Activated naive CD4-positive, alpha-beta T cell treated with Interleukin-2 at 50 U/mL for 16 hours (primary cell): ENCODE measurements at regions not wholly inside any gene's neighbourhood (a gene's known extent, or its start where the extent isn't known, plus 50 kb on each side); places are given as distances from the start of the nearest gene placed in this dataset.
"Not testable (repeated sequence)": the region's sequence is repeated elsewhere in the genome, so short reads cannot be mapped to it uniquely, and the experiment has no call there.

Experiments used
- DNase-seq: peaks from one replicate; pipeline ENCODE4 v3.0.0-alpha.2; 2020

DNA sequence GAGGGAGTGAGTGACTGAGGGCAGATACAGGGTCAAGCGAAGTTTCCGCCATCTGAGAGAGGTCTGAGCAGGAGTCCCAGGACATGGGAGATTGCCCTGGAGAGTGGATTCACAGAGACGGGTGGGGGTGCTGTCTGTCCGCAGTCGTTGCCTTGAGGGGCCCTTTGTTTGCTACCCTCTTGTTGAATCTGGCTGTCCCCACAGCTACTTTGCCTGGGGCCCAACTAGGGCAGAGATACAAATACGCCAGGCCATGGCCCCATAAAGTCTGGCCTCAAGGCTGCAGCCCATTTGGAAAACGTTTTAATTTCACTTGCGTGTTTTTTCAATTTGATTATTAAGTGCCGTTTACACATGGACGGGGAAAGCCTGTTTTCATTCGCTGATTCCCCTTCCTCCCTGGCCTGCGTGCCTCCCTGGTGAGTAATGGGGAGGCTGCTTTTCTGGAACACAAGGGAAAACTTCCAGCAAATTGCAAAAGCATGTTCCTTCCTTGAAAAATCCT lies 134.4 kb downstream of the SMIM20 start:
- DNase-seq = no peak

DNA sequence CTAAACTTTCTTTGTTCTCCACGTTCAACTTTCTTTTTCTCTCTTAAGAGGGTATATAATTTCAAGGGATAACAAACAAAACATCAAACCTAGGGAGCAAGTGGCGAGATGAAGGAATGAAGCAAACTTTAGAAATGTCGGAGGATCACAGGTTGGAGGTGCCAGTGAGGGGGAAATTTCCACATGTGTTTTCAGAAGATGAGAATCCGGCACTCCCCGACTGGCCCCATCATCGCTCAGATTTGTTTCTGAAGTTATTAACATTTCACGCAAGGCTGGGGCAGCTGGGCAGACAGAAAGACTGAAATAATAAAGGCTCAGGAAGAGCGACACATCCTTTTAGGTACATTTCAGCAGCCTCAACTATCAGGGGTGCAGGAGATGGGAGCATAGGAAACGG lies 134.9 kb downstream of the SMIM20 start:
- no peak for DNase-seq

DNA sequence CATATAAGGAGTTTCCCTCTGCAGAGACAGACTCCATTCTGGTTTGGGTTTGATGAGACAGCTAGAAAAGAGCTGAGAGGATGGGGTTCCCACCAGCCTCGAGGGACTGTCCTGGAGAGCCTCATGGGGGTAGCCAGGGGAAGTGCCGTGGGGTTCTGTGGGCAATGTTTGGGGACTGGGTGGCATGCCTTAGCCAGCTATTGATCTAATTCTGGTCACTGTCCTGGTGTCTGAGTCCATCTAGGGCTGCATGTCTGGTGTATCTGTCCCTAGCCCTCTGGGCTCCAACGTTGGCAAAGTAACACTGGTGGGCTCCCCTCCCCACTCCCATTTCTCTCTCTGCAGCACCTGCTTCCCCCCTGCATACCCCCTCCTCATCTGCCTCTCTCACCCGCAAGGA lies 135.4 kb downstream of the SMIM20 start:
- no peak for DNase-seq

DNA sequence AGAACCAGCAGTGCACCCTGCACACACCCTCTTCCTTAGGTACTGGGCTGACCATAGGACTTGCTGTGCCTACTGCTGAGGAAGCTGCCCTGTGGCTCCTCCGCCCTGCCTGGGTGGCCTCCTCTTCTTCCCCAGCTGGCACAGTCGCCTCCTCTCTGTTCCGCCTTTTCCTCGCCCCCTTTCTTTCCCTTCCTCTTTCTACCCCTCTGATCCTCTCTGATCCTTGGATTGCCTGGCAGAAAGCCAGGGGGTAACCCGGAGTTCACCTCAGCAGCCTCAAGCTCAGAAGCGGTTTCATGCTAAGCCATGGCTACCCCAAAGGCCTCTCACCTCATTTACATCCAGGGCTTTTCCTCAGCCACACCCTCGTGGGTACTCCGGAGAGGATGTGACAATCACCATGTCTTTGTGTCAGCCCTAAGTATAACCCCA lies 136.2 kb downstream of the SMIM20 start:
- no peak for DNase-seq

DNA sequence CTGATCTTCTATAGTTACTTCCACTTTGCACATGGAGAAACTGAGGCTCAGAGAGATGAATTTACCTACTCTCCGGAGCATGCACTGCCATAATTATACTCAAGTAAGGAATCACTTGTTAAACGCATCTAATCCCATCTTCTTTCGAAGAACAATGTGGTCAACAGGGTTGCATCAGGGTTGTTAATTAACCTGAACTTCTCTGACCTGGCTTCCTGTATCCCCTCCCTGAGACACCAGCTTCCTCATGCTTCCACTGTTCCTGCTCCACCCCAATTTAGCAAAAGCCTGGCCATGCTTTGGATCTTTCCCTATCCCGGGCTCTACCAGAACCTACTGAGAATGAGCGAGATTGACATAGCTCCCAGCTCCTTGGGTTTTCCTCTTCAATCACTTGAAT lies 136.7 kb downstream of the SMIM20 start:
- no peak for DNase-seq

DNA sequence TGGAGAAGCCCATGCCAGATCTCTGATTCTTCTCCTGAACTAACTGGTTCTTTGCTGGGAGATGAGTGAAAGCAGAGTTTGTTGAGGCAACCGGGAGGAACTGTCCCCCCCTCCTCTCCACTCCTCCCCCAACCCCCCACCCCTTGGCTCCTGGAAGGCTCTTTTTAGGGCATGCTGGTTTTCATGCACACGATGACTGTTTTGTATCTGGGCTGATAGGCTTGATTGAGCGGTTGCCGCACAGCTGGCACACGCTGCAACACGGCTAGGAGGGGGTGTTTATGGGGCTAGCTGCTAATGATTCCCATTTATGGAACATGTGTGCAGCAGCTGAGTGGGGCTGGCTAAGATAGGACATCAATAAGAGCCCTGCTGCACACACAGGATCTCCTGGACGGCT lies 137.2 kb downstream of the SMIM20 start:
- no peak for DNase-seq

DNA sequence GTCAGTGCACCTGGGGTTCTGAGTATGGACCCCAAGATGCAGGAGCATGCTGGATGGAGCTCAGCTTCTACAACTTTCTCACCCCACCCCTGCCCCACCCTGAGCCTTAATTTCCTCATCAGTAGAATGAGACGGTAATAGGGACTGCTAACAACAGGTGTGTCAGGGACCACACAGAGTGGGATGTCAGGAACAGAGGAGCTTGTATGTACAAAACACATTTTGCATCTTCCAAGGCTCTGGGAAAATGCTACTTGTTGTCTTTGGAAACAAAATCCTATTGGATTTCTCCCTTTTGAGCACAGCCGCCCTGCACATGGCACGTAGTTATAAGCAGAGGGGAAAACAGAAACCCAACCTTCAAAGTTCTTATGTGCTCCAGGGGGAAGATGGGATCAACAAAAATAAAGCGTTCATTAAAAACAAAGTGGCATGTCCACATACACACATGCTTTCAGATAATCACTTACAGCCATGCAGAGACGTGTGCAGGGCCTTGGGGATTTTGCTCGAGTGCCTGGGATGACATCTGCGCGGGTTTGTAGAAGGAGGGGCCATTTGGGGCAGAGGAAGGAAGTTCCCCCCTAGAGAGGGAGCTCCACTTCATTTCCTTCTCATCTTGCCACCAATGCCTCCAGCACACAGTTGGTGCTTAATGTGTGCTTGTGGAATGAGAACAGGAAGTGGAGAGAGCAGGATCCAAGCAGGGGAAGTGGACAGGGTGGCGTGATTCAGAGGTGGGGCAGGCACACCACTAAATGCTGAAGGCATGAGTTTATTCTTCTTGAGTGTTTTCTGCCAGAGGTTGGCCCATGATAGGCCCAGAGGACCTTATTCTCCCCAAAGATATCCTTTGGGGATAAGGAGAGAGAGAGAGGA lies 138.9 kb downstream of the SMIM20 start:
- DNase-seq = no peak

DNA sequence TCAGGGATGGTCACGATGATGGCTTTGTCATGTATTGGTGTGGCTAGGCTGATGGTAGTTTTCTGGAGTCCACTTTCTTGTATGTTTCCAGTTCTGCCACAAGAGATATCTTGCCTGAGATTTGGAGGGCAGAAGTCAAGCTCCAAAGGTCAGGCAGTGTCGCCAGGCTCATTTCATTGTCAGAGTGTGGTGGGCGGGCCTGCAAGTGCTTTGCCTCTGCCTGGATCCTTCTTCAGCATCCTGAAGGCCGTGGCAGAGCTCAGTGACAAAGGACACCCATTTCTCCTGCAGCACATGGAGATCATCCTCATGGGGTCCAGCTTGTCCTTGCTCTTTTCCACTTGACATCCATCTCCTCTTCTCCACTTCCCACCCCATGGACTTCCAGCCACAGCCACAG lies 139.7 kb downstream of the SMIM20 start:
- DNase-seq = no peak

DNA sequence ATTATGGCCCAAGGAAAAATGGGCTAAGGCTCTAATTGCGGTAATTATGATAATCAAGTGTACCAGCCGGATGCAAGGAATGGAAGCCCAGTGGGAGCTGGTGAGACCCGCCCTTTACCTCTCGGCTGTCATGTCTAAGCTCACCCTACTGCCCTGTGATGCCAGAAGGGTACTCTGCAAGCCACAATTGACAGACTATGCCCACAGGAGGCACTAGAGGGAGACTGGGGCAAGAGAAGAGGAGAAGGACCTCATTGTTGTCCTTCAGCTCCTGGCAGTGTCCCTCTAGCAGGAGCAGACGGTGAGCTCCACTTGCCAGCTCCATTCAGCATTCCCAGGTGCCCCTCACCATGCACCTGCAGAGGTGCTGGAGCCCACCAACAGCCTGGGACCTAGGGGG lies 141.8 kb downstream of the SMIM20 start:
- no peak for DNase-seq

DNA sequence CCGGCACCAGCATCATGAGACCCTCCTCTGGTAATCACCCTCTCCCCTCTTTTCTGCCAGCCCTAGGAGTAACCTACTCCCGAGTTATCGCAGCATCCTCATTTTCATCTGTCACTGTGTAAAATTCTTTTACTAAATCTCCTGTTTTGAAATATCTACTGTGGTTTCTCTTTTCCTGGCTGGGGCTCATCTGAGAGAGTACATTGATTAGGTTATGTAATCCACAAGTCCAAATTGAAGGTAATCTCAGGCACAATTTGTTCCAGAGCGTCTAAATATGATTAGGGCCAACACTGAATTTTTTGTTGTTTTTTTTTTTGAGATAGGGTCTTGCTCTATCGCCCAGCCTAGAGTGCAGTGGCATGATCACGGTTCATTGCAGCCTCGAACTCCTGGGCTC lies 142.4 kb downstream of the SMIM20 start:
- no peak for DNase-seq

DNA sequence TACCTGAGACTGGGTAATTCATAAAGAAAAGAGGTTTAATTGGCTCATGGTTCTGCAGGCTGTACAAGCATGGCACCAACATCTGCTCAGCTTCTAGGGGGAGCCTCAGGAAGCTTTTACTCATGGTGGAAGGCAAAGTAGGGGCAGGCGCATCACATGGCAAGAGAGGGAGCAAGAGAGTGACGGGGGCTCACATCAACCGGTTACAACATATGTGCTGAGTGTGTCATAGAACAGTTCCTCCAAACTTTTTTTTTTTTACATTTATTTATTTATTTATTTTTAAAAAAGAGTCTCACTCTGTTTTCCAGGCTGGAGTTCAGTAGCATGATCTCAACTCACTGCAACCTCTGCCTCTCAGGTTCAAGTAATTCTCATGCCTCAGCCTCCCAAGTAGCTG lies 143.8 kb downstream of the SMIM20 start:
- not testable (repeated sequence) for DNase-seq

DNA sequence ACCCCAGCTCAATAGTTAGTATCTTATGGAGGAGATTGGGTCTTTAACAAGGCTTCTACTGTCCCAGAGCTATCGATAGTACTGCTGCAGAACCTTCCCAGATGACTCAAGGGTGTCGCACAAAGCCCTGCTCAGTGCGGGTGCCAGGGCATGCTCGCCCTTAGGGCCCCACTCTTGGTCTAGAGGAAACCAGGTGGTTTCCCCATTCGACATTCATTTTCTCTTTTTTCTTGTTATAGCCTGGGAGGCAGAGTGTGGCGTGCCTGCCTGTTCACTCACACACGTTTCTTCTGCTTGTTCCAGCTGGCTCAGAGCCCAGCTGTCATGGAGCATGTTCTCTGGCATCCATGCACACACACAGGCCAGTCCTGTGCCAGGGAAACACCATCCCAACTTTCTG lies 144.5 kb downstream of the SMIM20 start:
- DNase-seq = peak; percentile 69

DNA sequence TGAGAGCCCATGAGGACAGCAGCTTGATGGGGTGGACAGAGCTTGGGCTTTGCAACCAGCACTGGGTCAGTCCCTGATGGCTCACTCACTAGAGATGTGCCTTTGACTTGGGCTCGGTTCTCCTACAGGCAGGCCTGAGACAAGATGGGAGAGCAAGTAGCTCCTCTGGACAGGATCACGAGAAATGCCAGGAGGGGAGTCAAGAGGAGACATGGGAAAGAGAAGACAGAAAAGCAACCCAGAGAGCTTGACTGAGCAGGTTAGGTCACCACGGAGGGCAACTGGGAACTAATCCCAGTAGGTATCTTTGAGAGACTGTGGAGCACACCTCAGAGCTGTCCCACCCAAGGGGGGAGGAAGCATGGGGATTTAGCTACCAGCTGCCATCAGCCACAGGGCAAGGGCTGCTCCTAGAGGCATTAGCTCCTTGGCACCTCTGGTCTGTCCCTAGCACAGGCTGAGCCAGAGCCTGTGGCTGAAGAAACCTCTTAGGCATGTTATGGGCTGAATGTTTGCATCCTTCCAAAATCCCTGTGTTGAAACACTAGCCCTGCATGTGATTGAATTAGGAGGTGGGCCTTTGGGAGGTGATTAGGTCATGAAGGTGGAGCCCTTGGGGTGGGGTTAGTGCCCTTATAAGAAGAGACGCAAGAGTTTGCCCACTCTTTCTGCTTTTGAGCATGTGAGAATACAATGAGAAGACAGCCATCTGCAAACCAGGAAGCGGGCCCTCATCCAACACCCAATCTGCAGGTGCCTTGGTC lies 145.6 kb downstream of the SMIM20 start:
- DNase-seq = no peak

DNA sequence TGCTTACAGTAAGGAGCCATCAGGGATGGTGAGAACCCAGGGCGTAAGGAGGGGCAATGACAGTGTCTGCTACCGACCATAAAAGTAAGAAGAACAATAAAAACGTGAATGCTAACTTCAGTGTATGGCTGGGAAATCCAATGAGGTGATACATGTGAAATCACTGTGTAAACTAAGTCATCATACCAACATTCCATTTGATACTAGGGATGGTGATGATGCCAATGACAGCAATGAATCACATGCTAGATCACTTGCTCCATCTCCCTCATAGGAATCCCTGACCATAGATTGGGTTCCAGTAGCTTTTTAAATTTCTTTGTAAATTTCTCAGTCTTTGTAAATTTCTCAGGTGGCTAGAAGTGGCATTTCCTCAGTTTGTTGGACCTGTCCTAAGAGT lies 146.3 kb downstream of the SMIM20 start:
- DNase-seq = no peak

DNA sequence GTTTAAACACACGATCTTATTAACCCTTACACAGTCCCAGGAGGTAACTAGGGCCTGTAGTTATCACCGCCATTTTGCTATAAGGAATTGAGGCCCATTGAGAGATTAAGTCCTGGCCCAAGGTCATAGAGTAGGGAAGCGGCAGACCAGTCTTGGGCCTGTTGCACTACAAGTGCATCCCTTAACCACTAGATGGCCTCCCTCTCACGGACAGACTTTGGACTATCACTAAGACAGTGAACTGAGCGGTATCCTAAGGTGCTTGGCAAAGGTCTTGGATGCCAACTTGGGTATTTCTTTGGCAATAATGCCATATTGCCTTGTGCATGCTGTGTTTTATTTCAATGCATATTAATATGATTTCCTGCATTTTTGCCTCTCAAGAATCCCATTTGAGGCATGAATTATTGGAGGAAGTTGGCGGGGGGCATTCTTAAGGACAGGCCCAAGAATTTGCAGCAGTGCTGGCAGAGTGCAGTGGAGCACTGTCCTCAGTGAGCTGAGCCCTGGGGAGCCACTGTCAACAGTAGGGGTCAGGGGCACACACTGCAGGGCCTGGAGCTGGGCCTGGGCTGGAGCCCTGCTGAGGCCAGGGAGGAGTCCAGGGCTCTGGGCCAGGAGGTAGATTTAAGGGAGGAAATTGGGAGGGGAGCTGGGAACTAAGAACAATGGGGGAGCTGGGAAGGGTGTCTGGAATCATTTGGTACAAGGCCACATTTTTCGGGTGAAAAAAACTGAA lies 147.4 kb downstream of the SMIM20 start:
- DNase-seq = peak; percentile 32

DNA sequence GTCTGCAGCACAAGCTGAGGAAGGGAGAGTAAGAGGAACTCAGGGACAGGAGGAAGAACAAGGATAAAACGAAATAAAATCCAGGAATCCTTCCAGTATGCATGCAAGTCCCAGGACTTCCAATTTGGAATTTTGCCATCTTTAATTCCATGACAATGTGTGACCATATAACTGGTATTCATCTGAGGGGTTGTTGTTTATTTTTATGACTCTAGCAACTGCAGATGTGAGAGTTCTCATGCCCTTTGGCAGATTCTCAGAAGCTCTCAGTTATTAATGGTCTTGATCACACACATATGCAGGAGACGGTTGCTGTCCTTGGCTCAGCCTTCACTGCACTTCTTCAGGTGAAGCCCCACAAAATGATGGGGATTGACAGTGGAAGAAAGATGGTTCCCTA lies 148.2 kb downstream of the SMIM20 start:
- no peak for DNase-seq

DNA sequence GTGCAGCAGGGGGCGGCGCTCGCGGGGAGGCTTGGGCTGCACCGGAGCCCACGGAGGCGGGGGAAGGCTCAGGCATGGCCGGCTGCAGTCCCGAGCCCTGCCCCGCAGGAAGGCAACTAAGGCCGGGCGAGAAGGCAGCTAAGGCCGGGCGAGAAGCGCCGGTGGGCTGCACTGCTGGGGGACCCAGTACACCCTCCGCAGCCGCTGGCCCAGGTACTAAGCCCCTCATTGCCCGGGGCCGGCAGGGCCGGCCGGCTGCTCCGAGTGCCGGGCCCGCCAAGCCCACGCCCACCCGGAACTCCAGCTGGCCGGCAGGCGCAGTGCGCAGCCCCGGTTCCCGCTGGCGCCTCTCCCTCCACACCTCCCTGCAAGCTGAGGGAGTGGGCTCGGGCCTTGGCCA lies 150.0 kb downstream of the SMIM20 start:
- not testable (repeated sequence) for DNase-seq

DNA sequence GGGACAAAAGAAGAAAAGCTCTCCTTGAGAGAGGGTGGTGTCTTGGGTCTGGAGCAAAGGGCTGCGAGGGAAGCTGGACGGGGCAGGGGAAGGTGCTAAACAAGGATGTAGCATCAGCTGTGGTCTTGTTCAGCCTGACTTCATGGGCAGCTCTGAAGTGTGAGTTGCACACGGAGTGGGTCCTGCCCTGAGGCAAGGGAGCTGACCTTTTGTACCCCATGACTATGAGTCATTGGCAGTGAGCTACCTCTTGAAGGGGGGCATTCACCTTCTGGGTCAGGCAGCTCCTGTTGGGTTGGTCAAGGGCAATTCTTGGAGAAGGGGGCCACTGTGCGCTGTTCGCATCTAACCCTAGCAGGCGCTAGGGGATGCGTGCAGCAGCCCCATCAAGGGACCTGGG lies 151.8 kb downstream of the SMIM20 start:
- DNase-seq = no peak

DNA sequence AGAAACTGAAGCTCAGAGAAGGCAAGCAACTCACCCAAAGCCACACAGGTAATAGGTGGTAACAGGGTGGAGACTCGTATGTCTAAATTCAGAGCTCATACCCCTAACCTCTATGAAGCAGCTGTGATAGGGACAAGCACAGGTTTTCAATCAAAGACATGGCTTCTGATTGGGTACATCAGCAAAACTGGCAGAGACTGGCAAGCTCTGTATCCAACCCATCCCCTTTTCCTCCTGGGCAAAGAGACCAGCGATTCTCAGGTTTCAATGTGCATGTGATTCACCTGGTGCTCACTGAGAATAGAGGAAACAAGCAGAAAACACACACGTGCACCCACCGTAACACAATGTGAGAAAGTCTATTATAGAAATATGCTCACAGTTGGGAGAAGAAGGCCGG lies 153.0 kb downstream of the SMIM20 start:
- DNase-seq = no peak

DNA sequence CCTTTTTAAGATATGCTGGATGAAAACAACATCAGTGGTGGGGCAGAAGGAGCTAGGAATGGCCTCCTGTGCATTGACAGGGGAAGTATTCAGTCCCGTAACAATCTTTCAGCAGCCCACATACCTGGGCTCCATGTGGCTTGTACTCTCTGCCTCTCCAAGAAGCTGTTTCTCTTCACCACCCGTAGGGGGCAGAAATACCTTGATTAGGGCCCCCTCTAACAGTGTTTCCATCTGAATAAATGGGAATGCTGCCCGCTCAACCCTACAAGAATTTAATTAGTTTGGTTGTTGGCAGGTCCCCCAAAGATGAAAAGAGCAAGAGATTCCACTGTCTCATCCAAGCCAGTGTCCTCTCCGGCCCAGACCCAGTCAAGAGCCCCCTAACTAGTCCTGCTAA lies 155.2 kb downstream of the SMIM20 start:
- no peak for DNase-seq

DNA sequence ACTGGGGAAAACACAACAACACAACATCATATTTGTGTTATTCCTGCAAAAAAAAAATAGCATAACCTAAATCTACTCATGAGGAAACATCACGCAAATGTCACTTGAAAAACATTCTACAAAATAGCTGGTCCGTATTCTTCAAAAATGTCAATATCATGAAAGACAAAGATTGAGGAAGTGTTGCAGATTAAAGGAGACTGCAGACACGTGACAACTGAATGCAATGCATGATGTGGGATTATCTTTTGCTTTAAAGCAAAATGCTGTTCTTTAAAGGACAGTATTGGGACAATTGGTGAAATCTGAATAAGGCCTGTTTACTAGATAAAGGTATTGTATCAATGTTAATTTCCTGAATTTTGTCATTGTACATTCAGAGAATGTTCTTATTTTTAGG lies 157.7 kb downstream of the SMIM20 start:
- DNase-seq = no peak

DNA sequence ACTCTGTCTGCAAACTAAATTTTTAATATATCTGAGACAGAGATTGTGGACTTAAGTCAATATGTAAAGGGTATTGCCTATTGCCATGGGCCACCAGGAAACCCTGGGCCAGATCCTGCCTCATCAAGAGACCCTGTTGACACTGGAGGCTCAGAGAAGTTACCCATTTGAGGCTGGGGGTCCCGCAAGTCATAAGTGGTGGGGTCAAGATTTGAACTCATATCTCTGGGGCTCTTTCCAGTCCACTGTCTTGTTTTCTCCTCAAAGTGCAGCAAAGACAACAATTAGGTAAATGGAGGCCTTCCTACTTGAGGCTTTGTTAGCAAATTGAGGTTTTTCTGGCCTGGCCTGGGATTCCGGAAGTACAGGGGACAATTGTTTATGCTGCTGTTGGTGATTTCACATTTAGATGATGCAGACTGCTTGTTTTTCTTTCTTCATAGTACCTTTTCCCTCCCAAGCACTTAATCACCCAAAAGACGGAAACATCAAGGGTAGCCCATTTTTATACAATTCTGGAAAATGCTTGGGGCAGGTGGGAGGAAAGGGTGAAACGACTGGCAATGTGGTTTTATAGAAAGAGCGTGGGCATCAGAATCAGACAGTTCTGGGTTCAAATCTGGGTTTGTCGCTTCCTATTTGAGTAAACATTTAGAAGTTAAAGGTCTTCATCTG lies 160.0 kb downstream of the SMIM20 start:
- peak; percentile 44 for DNase-seq
